ENCODE measurements at regions not wholly inside any gene's neighbourhood (a gene's known extent, or its start where the extent isn't known, plus 50 kb on each side); places are given as distances from the start of the nearest gene placed in this dataset.

GRCh38 chr10:3971713-3972112, 186.7 kb upstream of the KLF6 start:
- TF ChIP-seq, protein P1, sequence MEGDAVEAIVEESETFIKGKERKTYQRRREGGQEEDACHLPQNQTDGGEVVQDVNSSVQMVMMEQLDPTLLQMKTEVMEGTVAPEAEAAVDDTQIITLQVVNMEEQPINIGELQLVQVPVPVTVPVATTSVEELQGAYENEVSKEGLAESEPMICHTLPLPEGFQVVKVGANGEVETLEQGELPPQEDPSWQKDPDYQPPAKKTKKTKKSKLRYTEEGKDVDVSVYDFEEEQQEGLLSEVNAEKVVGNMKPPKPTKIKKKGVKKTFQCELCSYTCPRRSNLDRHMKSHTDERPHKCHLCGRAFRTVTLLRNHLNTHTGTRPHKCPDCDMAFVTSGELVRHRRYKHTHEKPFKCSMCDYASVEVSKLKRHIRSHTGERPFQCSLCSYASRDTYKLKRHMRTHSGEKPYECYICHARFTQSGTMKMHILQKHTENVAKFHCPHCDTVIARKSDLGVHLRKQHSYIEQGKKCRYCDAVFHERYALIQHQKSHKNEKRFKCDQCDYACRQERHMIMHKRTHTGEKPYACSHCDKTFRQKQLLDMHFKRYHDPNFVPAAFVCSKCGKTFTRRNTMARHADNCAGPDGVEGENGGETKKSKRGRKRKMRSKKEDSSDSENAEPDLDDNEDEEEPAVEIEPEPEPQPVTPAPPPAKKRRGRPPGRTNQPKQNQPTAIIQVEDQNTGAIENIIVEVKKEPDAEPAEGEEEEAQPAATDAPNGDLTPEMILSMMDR (tag by site-specific recombination; IDR thresholded peaks at IDR 0.05) = no peak
- no peak for TF ChIP-seq TRIM28 (IDR thresholded peaks at IDR 0.05; ENCODE audit: borderline replicate concordance, low read length)
- no peak for TF ChIP-seq ZNF670 (tag by site-specific recombination; IDR thresholded peaks at IDR 0.05; ENCODE audit: low read depth)
- no peak for TF ChIP-seq HOXA7 (CRISPR knock-in tag; IDR thresholded peaks at IDR 0.05; ENCODE audit: borderline replicate concordance)
- TF ChIP-seq ZNF521 (tag by site-specific recombination; IDR thresholded peaks at IDR 0.05) = no peak
- TF ChIP-seq ZBTB7A (tag by site-specific recombination; IDR thresholded peaks at IDR 0.05; ENCODE audit: low read depth) = no peak
- no peak for TF ChIP-seq ZNF610 (tag by site-specific recombination; IDR thresholded peaks at IDR 0.05; ENCODE audit: borderline replicate concordance)
- no peak for TF ChIP-seq ZNF398 (tag by site-specific recombination; IDR thresholded peaks at IDR 0.05)
- TF ChIP-seq, protein P2, sequence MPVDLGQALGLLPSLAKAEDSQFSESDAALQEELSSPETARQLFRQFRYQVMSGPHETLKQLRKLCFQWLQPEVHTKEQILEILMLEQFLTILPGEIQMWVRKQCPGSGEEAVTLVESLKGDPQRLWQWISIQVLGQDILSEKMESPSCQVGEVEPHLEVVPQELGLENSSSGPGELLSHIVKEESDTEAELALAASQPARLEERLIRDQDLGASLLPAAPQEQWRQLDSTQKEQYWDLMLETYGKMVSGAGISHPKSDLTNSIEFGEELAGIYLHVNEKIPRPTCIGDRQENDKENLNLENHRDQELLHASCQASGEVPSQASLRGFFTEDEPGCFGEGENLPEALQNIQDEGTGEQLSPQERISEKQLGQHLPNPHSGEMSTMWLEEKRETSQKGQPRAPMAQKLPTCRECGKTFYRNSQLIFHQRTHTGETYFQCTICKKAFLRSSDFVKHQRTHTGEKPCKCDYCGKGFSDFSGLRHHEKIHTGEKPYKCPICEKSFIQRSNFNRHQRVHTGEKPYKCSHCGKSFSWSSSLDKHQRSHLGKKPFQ (tag by site-specific recombination; IDR thresholded peaks at IDR 0.05) = no peak
